ENCODE measurements at regions not wholly inside any gene's neighbourhood (a gene's known extent, or its start where the extent isn't known, plus 50 kb on each side); places are given as distances from the start of the nearest gene placed in this dataset.

GRCh38 chr2:149903626-149904025 lies 316.1 kb upstream of the MMADHC start:
- Histone ChIP-seq H3K9me2 (ENCODE audit: insufficient read depth) (no peaks in the 10 kb centered on the region), H3F3A (ENCODE audit: insufficient read depth) (peaks cover 14% of the 10 kb centered on the region; the same call in 1 of the 2 replicates), H2AFZ (peak overlapping the region; percentile 28; the same call in 1 of the 2 replicates), H3K4me2 (ENCODE audit: unreplicated experiment) (no peak overlapping the region), H3K36me3 (ENCODE audit: low read depth) (no peaks in the 10 kb centered on the region), H4K20me1 (ENCODE audit: insufficient read depth) (no peaks in the 10 kb centered on the region), H3K27me3 (replicated peaks; ENCODE audit: insufficient read depth) (no peaks in the 10 kb centered on the region), H3K79me2 (ENCODE audit: insufficient read depth) (no peaks in the 10 kb centered on the region), H3K27ac (no peak overlapping the region), H3K4me3 (no peak overlapping the region), H3K9me3 (ENCODE audit: low read depth) (no peaks in the 10 kb centered on the region), H3K9ac (no peak overlapping the region), H3K4me1 (ENCODE audit: insufficient read depth) (peaks cover 25% of the 10 kb centered on the region)
- 91 to 93% methylated on average over 4 of the region's 4 CpGs for WGBS, 2 experiments (ENCODE audit: low coverage in 1 of 2, low lambda C conversion rate in 2 of 2, missing lambda C conversion rate in 2 of 2)
- DNase-seq, result peak; percentile 57
- TF ChIP-seq EZH2phosphoT487 (IDR thresholded peaks at IDR 0.05; ENCODE audit: insufficient read depth, low read depth) (no peak), EZH2 (IDR thresholded peaks at IDR 0.05; ENCODE audit: insufficient read depth, poor library complexity, severe bottlenecking) (no peak)
- in situ Hi-C loops (cut with MboI), result no loop called here

GRCh38 chr2:149902081-149902480 lies 314.5 kb upstream of the MMADHC start:
- H3K9me2 ChIP-seq (ENCODE audit: insufficient read depth), result no peaks in the 10 kb centered on the region
- no peaks in the 10 kb centered on the region for H3K9me3 ChIP-seq (ENCODE audit: low read depth)
- no peaks in the 10 kb centered on the region for H3K36me3 ChIP-seq (ENCODE audit: low read depth)
- H3K4me1 ChIP-seq (ENCODE audit: insufficient read depth), result peaks cover 24% of the 10 kb centered on the region
- H4K20me1 ChIP-seq (ENCODE audit: insufficient read depth), result no peaks in the 10 kb centered on the region
- peak overlapping the region; percentile 55 for H2AFZ ChIP-seq
- peak overlapping the region; percentile 48 for H3K4me2 ChIP-seq (ENCODE audit: unreplicated experiment)
- H3K79me2 ChIP-seq (ENCODE audit: insufficient read depth), result no peaks in the 10 kb centered on the region
- in situ Hi-C loops (cut with MboI), result no loop called here
- DNase-seq, result peak; percentile 90
- no peak overlapping the region for H3K9ac ChIP-seq
- WGBS, 2 experiments (ENCODE audit: low coverage in 1 of 2, low lambda C conversion rate in 2 of 2, missing lambda C conversion rate in 2 of 2), result 15 to 21% methylated on average over 4 of the region's 4 CpGs
- peak overlapping the region; percentile 42 for H3K27ac ChIP-seq
- H3F3A ChIP-seq (ENCODE audit: insufficient read depth), result peaks cover 14% of the 10 kb centered on the region; the same call in 1 of the 2 replicates
- TF ChIP-seq EZH2 (IDR thresholded peaks at IDR 0.05; ENCODE audit: insufficient read depth, poor library complexity, severe bottlenecking), result no peak
- no peak for TF ChIP-seq EZH2phosphoT487 (IDR thresholded peaks at IDR 0.05; ENCODE audit: insufficient read depth, low read depth)
- no peaks in the 10 kb centered on the region for H3K27me3 ChIP-seq (replicated peaks; ENCODE audit: insufficient read depth)
- no peak overlapping the region for H3K4me3 ChIP-seq

- peak overlapping the region; percentile 55; the same call in 1 of the 2 replicates for H2AFZ ChIP-seq
Observed at GRCh38 chr2:149901231-149901859, 313.8 kb upstream of the MMADHC start.

GRCh38 chr2:149899390-149899789 lies 311.8 kb upstream of the MMADHC start:
- no peaks in the 10 kb centered on the region for H3K27me3 ChIP-seq (replicated peaks; ENCODE audit: insufficient read depth)
- TF ChIP-seq EZH2phosphoT487 (IDR thresholded peaks at IDR 0.05; ENCODE audit: insufficient read depth, low read depth), result no peak
- no peak for TF ChIP-seq EZH2 (IDR thresholded peaks at IDR 0.05; ENCODE audit: insufficient read depth, poor library complexity, severe bottlenecking)
- WGBS, 2 experiments (ENCODE audit: low coverage in 1 of 2, low lambda C conversion rate in 2 of 2, missing lambda C conversion rate in 2 of 2), result 98 to 100% methylated on average over 2 of the region's 2 CpGs
- no peaks in the 10 kb centered on the region for H3K9me2 ChIP-seq (ENCODE audit: insufficient read depth)
- H3K4me2 ChIP-seq (ENCODE audit: unreplicated experiment), result no peak overlapping the region
- H3K4me1 ChIP-seq (ENCODE audit: insufficient read depth), result peaks cover 24% of the 10 kb centered on the region
- no peak overlapping the region for H2AFZ ChIP-seq
- peaks cover 14% of the 10 kb centered on the region; the same call in 1 of the 2 replicates for H3F3A ChIP-seq (ENCODE audit: insufficient read depth)
- no peaks in the 10 kb centered on the region for H4K20me1 ChIP-seq (ENCODE audit: insufficient read depth)
- no peaks in the 10 kb centered on the region for H3K9me3 ChIP-seq (ENCODE audit: low read depth)
- H3K27ac ChIP-seq, result no peak overlapping the region
- no peak overlapping the region for H3K9ac ChIP-seq
- H3K79me2 ChIP-seq (ENCODE audit: insufficient read depth), result no peaks in the 10 kb centered on the region
- in situ Hi-C loops (cut with MboI), result no loop called here
- no peaks in the 10 kb centered on the region for H3K36me3 ChIP-seq (ENCODE audit: low read depth)
- no peak overlapping the region for H3K4me3 ChIP-seq
- DNase-seq, result no peak

More at GRCh38 chr2:149901231-149901859, 313.8 kb upstream of the MMADHC start:
- H3K27ac ChIP-seq, result peak overlapping the region; percentile 42
- H3K9me3 ChIP-seq (ENCODE audit: low read depth), result no peaks in the 10 kb centered on the region
- no peaks in the 10 kb centered on the region for H4K20me1 ChIP-seq (ENCODE audit: insufficient read depth)
- in situ Hi-C loops (cut with MboI), result no loop called here
- H3K4me2 ChIP-seq (ENCODE audit: unreplicated experiment), result peak overlapping the region; percentile 48
- H3K9me2 ChIP-seq (ENCODE audit: insufficient read depth), result no peaks in the 10 kb centered on the region
- H3K9ac ChIP-seq, result no peak overlapping the region
- H3K27me3 ChIP-seq (replicated peaks; ENCODE audit: insufficient read depth), result no peaks in the 10 kb centered on the region
- H3K4me1 ChIP-seq (ENCODE audit: insufficient read depth), result peaks cover 24% of the 10 kb centered on the region
- WGBS, 2 experiments (ENCODE audit: low coverage in 1 of 2, low lambda C conversion rate in 2 of 2, missing lambda C conversion rate in 2 of 2), result 97 to 100% methylated on average over 4 of the region's 4 CpGs
- no peak overlapping the region for H3K4me3 ChIP-seq
- H3F3A ChIP-seq (ENCODE audit: insufficient read depth), result peaks cover 14% of the 10 kb centered on the region; the same call in 1 of the 2 replicates
- no peaks in the 10 kb centered on the region for H3K36me3 ChIP-seq (ENCODE audit: low read depth)
- peak; percentile 51 for DNase-seq
- H3K79me2 ChIP-seq (ENCODE audit: insufficient read depth), result no peaks in the 10 kb centered on the region
- TF ChIP-seq EZH2 (IDR thresholded peaks at IDR 0.05; ENCODE audit: insufficient read depth, poor library complexity, severe bottlenecking) (no peak), EZH2phosphoT487 (IDR thresholded peaks at IDR 0.05; ENCODE audit: insufficient read depth, low read depth) (no peak)
